HepG2 (cell line): ENCODE measurements at regions not wholly inside any gene's neighbourhood (a gene's known extent, or its start where the extent isn't known, plus 50 kb on each side); places are given as distances from the start of the nearest gene placed in this dataset.

Experiments used
- ATAC-seq: fragments of 200-7000 bp; cut with Tn5 transposase; 3 replicates; pipeline ENCODE4 v1.9.1; 2020; ENCODE audit warnings: mild to moderate bottlenecking, moderate library complexity
- BruUV-seq: library from RNA; stranded (reverse); fragments of 400-500 nt; replicated peaks from 2 replicates; lab custom pipeline; 2021; lab: Mats Ljungman, UMichigan
- CTCF ChIA-PET: fragments of 300-600 bp; formaldehyde crosslinking; extraction: SDS; loops from one replicate; lab custom pipeline; 2021; ENCODE audit warnings: low total read pairs, inconsistent platforms, low intra/inter-chr PET ratio; lab: Yijun Ruan, JAX
- POLR2A ChIA-PET: fragments of 350-600 bp; sonication (Branson Sonifier 250); formaldehyde crosslinking; loops from one replicate; lab custom pipeline; 2020; ENCODE audit warnings: antibody characterized with exemption, inconsistent platforms; lab: Yijun Ruan, JAX
- DNase-seq: peaks from one replicate; pipeline ENCODE4 v3.0.0-alpha.2; 2015; ENCODE audit warnings: low spot score
- FAIRE-seq: peaks from 3 replicates; lab custom pipeline; 2011; peaks lifted over from hg19 to GRCh38; lab: Jason Lieb, UNC
- H2AFZ ChIP-seq: one replicate; pipeline ENCODE4 v1.6.1; 2011; ENCODE audit warnings: low read length, inconsistent platforms
- H3K27ac ChIP-seq: fragments of 300-600 bp; 3 replicates; pipeline ENCODE4 v1.8.0; 2011; ENCODE audit warnings: mixed run types, mild to moderate bottlenecking, mixed read lengths, low read length, inconsistent platforms; ENCODE audit not compliant: insufficient read depth; ENCODE audit errors: extremely low read length
- H3K27me3 ChIP-seq, 2 experiments: fragments of 200-600 bp in 1 of 2; 2 replicates in 1 of 2; 3 replicates in 1 of 2; pipeline versions ENCODE4 v1.6.0 to v1.8.0; 2011; ENCODE audit warnings: low read length in 2 of 2, mild to moderate bottlenecking in 2 of 2, moderate library complexity in 2 of 2, inconsistent platforms in 1 of 2; ENCODE audit not compliant: insufficient read depth in 2 of 2, control insufficient read depth in 1 of 2
- H3K36me3 ChIP-seq, 2 experiments: fragments of 200-600 bp in 1 of 2; replicated peaks in 1 of 2; 2 replicates in 1 of 2; 3 replicates in 1 of 2; pipeline versions ENCODE4 v1.5.1 to v1.8.0; 2011; ENCODE audit warnings: low read length in 2 of 2, inconsistent platforms in 1 of 2; ENCODE audit not compliant: insufficient read depth in 2 of 2, control insufficient read depth in 1 of 2
- H3K4me1 ChIP-seq: 2 replicates; pipeline ENCODE4 v1.5.1; 2012; ENCODE audit warnings: low read length, inconsistent platforms; ENCODE audit not compliant: insufficient read depth
- H3K4me2 ChIP-seq: 2 replicates; pipeline ENCODE4 v1.6.0; 2011; ENCODE audit warnings: low read depth, low read length, inconsistent platforms
- H3K4me3 ChIP-seq, 3 experiments: fragments of 200-600 bp in 1 of 3; sonication (generic), shearing (Covaris generic) in 1 of 3; replicated peaks in 1 of 3; 2 replicates each; pipeline ENCODE4 v1.5.1; 2011 to 2016; ENCODE audit warnings: low read length in 3 of 3, inconsistent platforms in 2 of 3, low read depth in 2 of 3, mild to moderate bottlenecking in 2 of 3, control low read depth in 1 of 3, mixed read lengths in 1 of 3; ENCODE audit not compliant: insufficient read depth in 1 of 3
- H3K79me2 ChIP-seq: one replicate; pipeline ENCODE4 v1.6.1; 2011; ENCODE audit warnings: low read length, inconsistent platforms; ENCODE audit not compliant: insufficient read depth
- H3K9ac ChIP-seq: 2 replicates; pipeline ENCODE4 v1.6.0; 2011; ENCODE audit warnings: mild to moderate bottlenecking, low read depth, low read length, inconsistent platforms; ENCODE audit not compliant: insufficient read depth
- H3K9me3 ChIP-seq: 2 replicates; pipeline ENCODE4 v1.5.1; 2012; ENCODE audit warnings: mild to moderate bottlenecking, low read length
- H4K20me1 ChIP-seq: 2 replicates; pipeline ENCODE4 v1.6.0; 2011; ENCODE audit warnings: inconsistent platforms, mild to moderate bottlenecking, low read length, moderate library complexity; ENCODE audit not compliant: insufficient read depth
- ATF6 ChIP-seq: sonication (generic); formaldehyde crosslinking; conservative IDR thresholded peaks from 2 replicates; pipeline ENCODE4 v1.4.0; 2020; ENCODE audit warnings: missing genetic modification reagents
- FOSL1 ChIP-seq: sonication (generic); formaldehyde crosslinking; IDR thresholded peaks from 2 replicates; pipeline ENCODE4 v1.9.0; 2021; ENCODE audit warnings: missing genetic modification reagents, borderline replicate concordance
- HNRNPH1 ChIP-seq: fragments of 200-400 bp; formaldehyde crosslinking; optimal IDR thresholded peaks from 2 replicates; pipeline ENCODE3; 2017; ENCODE audit warnings: mild to moderate bottlenecking, low read depth, low read length
- LCORL ChIP-seq, 2 experiments: fragments of 450-650 bp in 1 of 2; sonication (generic) in 1 of 2; formaldehyde crosslinking in 1 of 2; IDR thresholded peaks; 2 replicates each; pipeline versions ENCODE4 v1.5.0 to v1.6.1; 2017 to 2020; ENCODE audit warnings: antibody characterized with exemption in 1 of 2, missing genetic modification reagents in 1 of 2
- U2AF1 ChIP-seq: fragments of 200-400 bp; formaldehyde crosslinking; optimal IDR thresholded peaks from 2 replicates; pipeline ENCODE3; 2017; ENCODE audit warnings: mild to moderate bottlenecking, low read depth, low read length
- ZNF441 ChIP-seq: sonication (generic); formaldehyde crosslinking; IDR thresholded peaks from 2 replicates; pipeline ENCODE4 v1.7.0; 2021; ENCODE audit warnings: missing genetic modification reagents, borderline replicate concordance
- WGBS: methylation state at CpG from one replicate; pipeline ENCODE4 v1.1.6; 2017; ENCODE audit warnings: low lambda C conversion rate; 5-methylcytosine and 5-hydroxymethylcytosine counted together
- in situ Hi-C: cut with HindIII; loops from 2 replicates; pipeline ENCODE4 v1.10.0; 2017; ENCODE audit warnings: low pct_unique_long_range_greater_than_20kb; ENCODE audit not compliant: extremely low pct_ligation_motif_present
- intact Hi-C: fragments of 100-400 bp; cut with micrococcal nuclease; formaldehyde crosslinking; loops from one replicate; pipeline ENCODE4 v1.10.0; 2022; ENCODE audit not compliant: unreplicated experiment

GRCh38 chr11:109001585-109001984 is 336.7 kb downstream of the DDX10 start (continued):
- TF ChIP-seq LCORL (IDR thresholded peaks at IDR 0.05): no peak
- no peak for TF ChIP-seq LCORL (CRISPR knock-in tag; IDR thresholded peaks at IDR 0.05)
- TF ChIP-seq FOSL1: no peak
- no peak for TF ChIP-seq ATF6 (CRISPR knock-in tag)
- TF ChIP-seq ZNF441: no peak
- TF ChIP-seq U2AF1: no peak
- TF ChIP-seq, all 625 proteins: peak for 0

- Histone ChIP-seq H3K4me3 (no peak overlapping the region), H2AFZ (no peak overlapping the region), H3K4me1 (no peaks in the 10 kb centered on the region), H3K9ac (no peak overlapping the region), H3K79me2 (no peaks in the 10 kb centered on the region), H4K20me1 (no peaks in the 10 kb centered on the region), H3K27me3 (no peaks in the 10 kb centered on the region), H3K9me3 (no peaks in the 10 kb centered on the region), H3K27ac (no peak overlapping the region), H3K36me3 (no peaks in the 10 kb centered on the region), H3K4me2 (no peak overlapping the region)
- 0% methylated on average over 2 of the region's 4 CpGs for WGBS
- no TSS peak for BruUV-seq
- ChIA-PET POLR2A (no interaction called here), CTCF (no interaction called here)
- in situ Hi-C loops: no loop called here
- no peak for TF ChIP-seq HNRNPH1
- DNase-seq: no peak
- intact Hi-C loops: no loop called here
- no peak for FAIRE-seq
- no peak for ATAC-seq
Measured at GRCh38 chr11:109012991-109013390, 348.1 kb downstream of the DDX10 start.
